Neural progenitor cell (in vitro differentiated cells): ENCODE measurements at regions not wholly inside any gene's neighbourhood (a gene's known extent, or its start where the extent isn't known, plus 50 kb on each side); places are given as distances from the start of the nearest gene placed in this dataset.

ENCODE experiments used
- DNase-seq: peaks from one replicate; pipeline ENCODE4 v3.0.0-alpha.2; 2016; ENCODE audit warnings: low spot score
- H2AFZ ChIP-seq: fragments of 200-600 bp; sonication (generic); replicated peaks from 2 replicates; pipeline ENCODE4 v1.6.1; 2016; ENCODE audit warnings: antibody characterized with exemption
- H3F3A ChIP-seq: fragments of 200-600 bp; sonication (generic); 2 replicates; pipeline ENCODE4 v1.6.1; 2016; ENCODE audit warnings: antibody characterized with exemption, low read depth
- H3K27ac ChIP-seq: fragments of 200-600 bp; sonication (generic); 2 replicates; pipeline ENCODE4 v1.5.1; 2016; ENCODE audit warnings: mild to moderate bottlenecking
- H3K27me3 ChIP-seq: fragments of 200-600 bp; sonication (generic); 2 replicates; pipeline ENCODE4 v1.6.1; 2016; ENCODE audit warnings: mild to moderate bottlenecking, moderate library complexity
- H3K36me3 ChIP-seq: fragments of 200-600 bp; sonication (generic); 2 replicates; pipeline ENCODE4 v1.5.1; 2016
- H3K4me1 ChIP-seq: fragments of 200-600 bp; sonication (generic); 2 replicates; pipeline ENCODE4 v1.6.1; 2016; ENCODE audit warnings: mixed run types
- H3K4me2 ChIP-seq: fragments of 200-600 bp; sonication (generic); 2 replicates; pipeline ENCODE4 v1.6.1; 2016
- H3K4me3 ChIP-seq: fragments of 200-600 bp; sonication (generic); 2 replicates; pipeline ENCODE4 v1.5.1; 2016
- H3K79me2 ChIP-seq: fragments of 200-600 bp; sonication (generic); 2 replicates; pipeline ENCODE4 v1.6.1; 2016; ENCODE audit warnings: low read depth
- H3K9ac ChIP-seq: fragments of 200-600 bp; sonication (generic); 2 replicates; pipeline ENCODE4 v1.6.1; 2016
- H3K9me3 ChIP-seq: fragments of 200-600 bp; sonication (generic); 2 replicates; pipeline ENCODE4 v1.5.1; 2016; ENCODE audit warnings: low read depth
- H4K20me1 ChIP-seq: fragments of 200-600 bp; sonication (generic); 2 replicates; pipeline ENCODE4 v1.6.1; 2016; ENCODE audit warnings: low read depth
- H3K27ac Mint-ChIP-seq: 3 replicates; pipeline ENCODE4 v1.8.0; 2021; ENCODE audit warnings: mixed read lengths
- H3K27me3 Mint-ChIP-seq: 2 replicates; pipeline ENCODE4 v1.8.0; 2022; ENCODE audit warnings: low read depth, mild to moderate bottlenecking, inconsistent platforms, moderate library complexity, mixed read lengths; ENCODE audit not compliant: insufficient read depth
- H3K36me3 Mint-ChIP-seq: 3 replicates; pipeline ENCODE4 v1.8.0; 2021; ENCODE audit warnings: mixed read lengths
- H3K4me1 Mint-ChIP-seq: 3 replicates; pipeline ENCODE4 v1.8.0; 2021; ENCODE audit warnings: mixed read lengths
- H3K4me3 Mint-ChIP-seq: 3 replicates; pipeline ENCODE4 v1.8.0; 2021; ENCODE audit warnings: mild to moderate bottlenecking, moderate library complexity, mixed read lengths
- H3K9me3 Mint-ChIP-seq: 3 replicates; pipeline ENCODE4 v1.8.0; 2020; ENCODE audit warnings: mixed read lengths
- EZH2 ChIP-seq: fragments of 200-600 bp; sonication (generic); IDR thresholded peaks from 2 replicates; pipeline ENCODE4 v1.6.1; 2017; ENCODE audit warnings: antibody characterized with exemption, mild to moderate bottlenecking, moderate library complexity
- EZH2phosphoT487 ChIP-seq: fragments of 200-600 bp; sonication (generic); IDR thresholded peaks from 2 replicates; pipeline ENCODE4 v1.6.1; 2017; ENCODE audit warnings: antibody characterized with exemption
- TF ChIP-seq, protein P1 (sequence below): fragments of 200-600 bp; sonication (generic); IDR thresholded peaks from 2 replicates; pipeline ENCODE4 v1.5.1; 2017; ENCODE audit warnings: antibody characterized with exemption, mild to moderate bottlenecking

DNA sequence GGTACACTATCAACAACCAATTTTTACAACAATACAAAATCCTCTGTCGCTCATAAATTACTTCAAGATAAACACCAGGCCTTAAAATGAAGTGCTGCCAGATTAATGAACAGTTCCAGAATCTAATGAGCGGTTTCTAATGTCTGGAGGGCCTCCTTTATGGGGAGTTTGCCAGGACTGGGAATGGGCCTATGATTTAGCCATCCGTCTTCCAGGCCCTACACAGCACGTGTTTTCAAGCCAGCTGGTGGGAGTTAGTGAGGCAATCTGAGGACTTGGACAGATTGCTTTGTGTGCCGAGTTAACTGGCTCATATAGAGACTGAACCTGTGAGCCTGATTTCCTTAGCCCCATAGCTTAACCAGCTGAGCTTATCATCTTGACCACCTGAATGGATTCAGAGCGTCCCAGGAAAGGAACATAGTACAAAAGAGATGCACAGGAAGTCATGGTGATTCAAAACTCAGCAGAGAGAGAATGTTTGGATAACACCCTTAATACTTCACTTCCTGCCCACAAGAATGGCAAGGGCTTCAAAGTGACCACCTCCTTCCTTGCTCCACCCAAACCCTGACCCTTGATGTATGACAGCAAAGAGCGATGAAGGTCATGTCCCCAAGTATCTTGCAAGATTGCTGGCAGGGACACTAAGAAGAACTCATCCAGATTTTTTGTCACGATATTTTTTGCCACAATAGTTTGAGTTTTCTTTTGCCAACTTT lies 143.5 kb downstream of the SLC30A10 start:
- H3K36me3 ChIP-seq, result no peaks in the 10 kb centered on the region
- no peaks in the 10 kb centered on the region for H3F3A ChIP-seq
- Mint-ChIP-seq H3K36me3 (peaks cover 5% of the 10 kb centered on the region), H3K27me3 (peaks cover 2% of the 10 kb centered on the region), H3K4me3 (no peak overlapping the region), H3K9me3 (peaks cover 9% of the 10 kb centered on the region), H3K27ac (no peak overlapping the region), H3K4me1 (peaks cover 9% of the 10 kb centered on the region)
- H4K20me1 ChIP-seq, result no peaks in the 10 kb centered on the region
- no peak overlapping the region for H2AFZ ChIP-seq
- H3K9ac ChIP-seq, result no peak overlapping the region
- DNase-seq, result no peak
- TF ChIP-seq EZH2, result no peak
- TF ChIP-seq, protein P1, sequence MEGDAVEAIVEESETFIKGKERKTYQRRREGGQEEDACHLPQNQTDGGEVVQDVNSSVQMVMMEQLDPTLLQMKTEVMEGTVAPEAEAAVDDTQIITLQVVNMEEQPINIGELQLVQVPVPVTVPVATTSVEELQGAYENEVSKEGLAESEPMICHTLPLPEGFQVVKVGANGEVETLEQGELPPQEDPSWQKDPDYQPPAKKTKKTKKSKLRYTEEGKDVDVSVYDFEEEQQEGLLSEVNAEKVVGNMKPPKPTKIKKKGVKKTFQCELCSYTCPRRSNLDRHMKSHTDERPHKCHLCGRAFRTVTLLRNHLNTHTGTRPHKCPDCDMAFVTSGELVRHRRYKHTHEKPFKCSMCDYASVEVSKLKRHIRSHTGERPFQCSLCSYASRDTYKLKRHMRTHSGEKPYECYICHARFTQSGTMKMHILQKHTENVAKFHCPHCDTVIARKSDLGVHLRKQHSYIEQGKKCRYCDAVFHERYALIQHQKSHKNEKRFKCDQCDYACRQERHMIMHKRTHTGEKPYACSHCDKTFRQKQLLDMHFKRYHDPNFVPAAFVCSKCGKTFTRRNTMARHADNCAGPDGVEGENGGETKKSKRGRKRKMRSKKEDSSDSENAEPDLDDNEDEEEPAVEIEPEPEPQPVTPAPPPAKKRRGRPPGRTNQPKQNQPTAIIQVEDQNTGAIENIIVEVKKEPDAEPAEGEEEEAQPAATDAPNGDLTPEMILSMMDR, result no peak
- no peak for TF ChIP-seq EZH2phosphoT487
- H3K27ac ChIP-seq, result no peak overlapping the region
- no peak overlapping the region for H3K4me3 ChIP-seq
- H3K4me1 ChIP-seq, result peaks cover 5% of the 10 kb centered on the region
- H3K79me2 ChIP-seq, result no peaks in the 10 kb centered on the region
- no peaks in the 10 kb centered on the region for H3K27me3 ChIP-seq
- no peaks in the 10 kb centered on the region for H3K9me3 ChIP-seq
- H3K4me2 ChIP-seq, result no peak overlapping the region

- no peak overlapping the region for H3K4me3 ChIP-seq
- no peaks in the 10 kb centered on the region for H3F3A ChIP-seq
- peaks cover 5% of the 10 kb centered on the region for H3K4me1 ChIP-seq
- no peak overlapping the region for H3K9ac ChIP-seq
- DNase-seq, result no peak
- H3K79me2 ChIP-seq, result no peaks in the 10 kb centered on the region
- Mint-ChIP-seq H3K27me3 (peaks cover 3% of the 10 kb centered on the region), H3K4me3 (no peak overlapping the region), H3K4me1 (peaks cover 9% of the 10 kb centered on the region), H3K27ac (no peak overlapping the region), H3K36me3 (no peaks in the 10 kb centered on the region), H3K9me3 (no peaks in the 10 kb centered on the region)
- H3K36me3 ChIP-seq, result no peaks in the 10 kb centered on the region
- no peaks in the 10 kb centered on the region for H3K9me3 ChIP-seq
- TF ChIP-seq EZH2phosphoT487 (no peak), EZH2 (no peak)
- TF ChIP-seq, protein P1, result no peak
- no peak overlapping the region for H3K4me2 ChIP-seq
- H3K27me3 ChIP-seq, result no peaks in the 10 kb centered on the region
- H4K20me1 ChIP-seq, result no peaks in the 10 kb centered on the region
- no peak overlapping the region for H2AFZ ChIP-seq
- H3K27ac ChIP-seq, result no peak overlapping the region
Measured at GRCh38 chr1:219783605-219784235, 144.6 kb downstream of the SLC30A10 start.

GRCh38 chr1:219782929-219783328 lies 145.4 kb downstream of the SLC30A10 start:
- H3K4me1 Mint-ChIP-seq, result peaks cover 9% of the 10 kb centered on the region
- no peak for DNase-seq
- H3K27me3 ChIP-seq, result no peaks in the 10 kb centered on the region
- H3K27me3 Mint-ChIP-seq, result peaks cover 3% of the 10 kb centered on the region
- no peaks in the 10 kb centered on the region for H4K20me1 ChIP-seq
- peaks cover 5% of the 10 kb centered on the region for H3K4me1 ChIP-seq
- H2AFZ ChIP-seq, result no peak overlapping the region
- no peak overlapping the region for H3K9ac ChIP-seq
- no peaks in the 10 kb centered on the region for H3K79me2 ChIP-seq
- no peaks in the 10 kb centered on the region for H3K9me3 Mint-ChIP-seq
- no peak overlapping the region for H3K4me2 ChIP-seq
- H3K36me3 ChIP-seq, result no peaks in the 10 kb centered on the region
- H3K4me3 ChIP-seq, result no peak overlapping the region
- no peaks in the 10 kb centered on the region for H3K9me3 ChIP-seq
- no peak overlapping the region for H3K27ac ChIP-seq
- H3K36me3 Mint-ChIP-seq, result no peaks in the 10 kb centered on the region
- H3K27ac Mint-ChIP-seq, result no peak overlapping the region
- H3F3A ChIP-seq, result no peaks in the 10 kb centered on the region
- no peak for TF ChIP-seq EZH2phosphoT487
- no peak for TF ChIP-seq EZH2
- TF ChIP-seq, protein P1, result no peak
- no peak overlapping the region for H3K4me3 Mint-ChIP-seq
